Activated CD8-positive, alpha-beta T cell treated with anti-CD3 and anti-CD28 coated beads, Interleukin-2, amount 10 ng/mL, durations not matched to agents 7 days and 5 days (primary cell): ENCODE measurements at regions not wholly inside any gene's neighbourhood (a gene's known extent, or its start where the extent isn't known, plus 50 kb on each side); places are given as distances from the start of the nearest gene placed in this dataset.

Source experiments
- ATAC-seq: fragments of 150-1000 bp; cut with Tn5 transposase; one replicate; pipeline ENCODE4 v1.10.0; 2021; ENCODE audit warnings: moderate library complexity
- CTCF ChIA-PET: fragments of 350-600 bp; sonication (Branson Sonifier 250); formaldehyde crosslinking; loops from one replicate; lab custom pipeline; 2021; ENCODE audit warnings: antibody characterized with exemption; lab: Charles Lee
- POLR2A ChIA-PET: fragments of 350-600 bp; sonication (Branson Sonifier 250); formaldehyde crosslinking; loops from one replicate; lab custom pipeline; 2021; ENCODE audit warnings: antibody characterized with exemption; lab: Charles Lee
- DNase-seq: peaks from one replicate; pipeline ENCODE4 v3.0.0-alpha.2; 2020
- H3K27ac Mint-ChIP-seq: one replicate; pipeline ENCODE4 v1.8.0; 2021; ENCODE audit warnings: mild to moderate bottlenecking, mixed read lengths
- H3K27me3 Mint-ChIP-seq: one replicate; pipeline ENCODE4 v1.8.0; 2021; ENCODE audit warnings: low read depth, mixed read lengths
- H3K36me3 Mint-ChIP-seq: one replicate; pipeline ENCODE4 v1.8.0; 2021; ENCODE audit warnings: low read depth, mixed read lengths
- H3K4me1 Mint-ChIP-seq: one replicate; pipeline ENCODE4 v1.8.0; 2021; ENCODE audit warnings: low read depth, mixed read lengths
- H3K4me3 Mint-ChIP-seq: one replicate; pipeline ENCODE4 v1.8.0; 2021; ENCODE audit warnings: mild to moderate bottlenecking, mixed read lengths
- H3K9me3 Mint-ChIP-seq: one replicate; pipeline ENCODE4 v1.8.0; 2022; ENCODE audit warnings: mixed read lengths; ENCODE audit not compliant: insufficient read depth

GRCh38 chr10:131427281-131427680 is 115.8 kb upstream of the TCERG1L start:
- Mint-ChIP-seq H3K4me3 (no peak overlapping the region), H3K27me3 (no peaks in the 10 kb centered on the region), H3K36me3 (no peaks in the 10 kb centered on the region), H3K4me1 (no peaks in the 10 kb centered on the region), H3K9me3 (no peaks in the 10 kb centered on the region), H3K27ac (no peak overlapping the region)
- DNase-seq (no peak), ATAC-seq (no peak)
- POLR2A ChIA-PET, result no interaction called here
- CTCF ChIA-PET, result no interaction called here

GRCh38 chr10:131427901-131428300 is 116.4 kb upstream of the TCERG1L start:
- CTCF ChIA-PET, result no interaction called here
- Mint-ChIP-seq H3K36me3 (no peaks in the 10 kb centered on the region), H3K27me3 (no peaks in the 10 kb centered on the region), H3K4me3 (no peak overlapping the region), H3K9me3 (no peaks in the 10 kb centered on the region), H3K4me1 (no peaks in the 10 kb centered on the region), H3K27ac (no peak overlapping the region)
- POLR2A ChIA-PET, result no interaction called here
- DNase-seq, result no peak
- ATAC-seq, result no peak

- ATAC-seq (no peak), DNase-seq (no peak)
- Mint-ChIP-seq H3K27me3 (no peaks in the 10 kb centered on the region), H3K4me3 (no peak overlapping the region), H3K27ac (no peak overlapping the region), H3K36me3 (no peaks in the 10 kb centered on the region), H3K9me3 (no peaks in the 10 kb centered on the region), H3K4me1 (no peaks in the 10 kb centered on the region)
- ChIA-PET POLR2A (no interaction called here), CTCF (no interaction called here)
Measured at GRCh38 chr10:131429141-131429540, 117.6 kb upstream of the TCERG1L start.

GRCh38 chr10:131429942-131430341 is 118.4 kb upstream of the TCERG1L start:
- no peak for ATAC-seq
- POLR2A ChIA-PET, result no interaction called here
- CTCF ChIA-PET, result no interaction called here

GRCh38 chr10:131430716-131431412 is 119.3 kb upstream of the TCERG1L start:
- ATAC-seq (no peak), DNase-seq (no peak)
- H3K9me3 Mint-ChIP-seq, result no peaks in the 10 kb centered on the region
- POLR2A ChIA-PET, result no interaction called here
- no peaks in the 10 kb centered on the region for H3K4me1 Mint-ChIP-seq
- CTCF ChIA-PET, result no interaction called here
- H3K36me3 Mint-ChIP-seq, result no peaks in the 10 kb centered on the region
- H3K4me3 Mint-ChIP-seq, result no peak overlapping the region
- H3K27me3 Mint-ChIP-seq, result no peaks in the 10 kb centered on the region
- H3K27ac Mint-ChIP-seq, result no peak overlapping the region

More at GRCh38 chr10:131429942-131430341, 118.4 kb upstream of the TCERG1L start:
- Mint-ChIP-seq H3K27me3 (no peaks in the 10 kb centered on the region), H3K4me1 (no peaks in the 10 kb centered on the region), H3K36me3 (no peaks in the 10 kb centered on the region), H3K4me3 (no peak overlapping the region), H3K27ac (no peak overlapping the region), H3K9me3 (no peaks in the 10 kb centered on the region)
- no peak for DNase-seq

- H3K4me1 Mint-ChIP-seq, result no peaks in the 10 kb centered on the region
- DNase-seq (no peak), ATAC-seq (no peak)
- H3K4me3 Mint-ChIP-seq, result no peak overlapping the region
- ChIA-PET POLR2A (no interaction called here), CTCF (no interaction called here)
- H3K27me3 Mint-ChIP-seq, result no peaks in the 10 kb centered on the region
- H3K9me3 Mint-ChIP-seq, result no peaks in the 10 kb centered on the region
- H3K27ac Mint-ChIP-seq, result no peak overlapping the region
- no peaks in the 10 kb centered on the region for H3K36me3 Mint-ChIP-seq
Measured at GRCh38 chr10:131431533-131431932, 120.0 kb upstream of the TCERG1L start.

GRCh38 chr10:131431978-131432690 is 120.6 kb upstream of the TCERG1L start:
- ChIA-PET CTCF (no interaction called here), POLR2A (no interaction called here)
- H3K4me1 Mint-ChIP-seq, result no peaks in the 10 kb centered on the region
- no peak for ATAC-seq
- H3K27ac Mint-ChIP-seq, result no peak overlapping the region
- H3K27me3 Mint-ChIP-seq, result no peaks in the 10 kb centered on the region
- no peak overlapping the region for H3K4me3 Mint-ChIP-seq
- DNase-seq, result no peak
- no peaks in the 10 kb centered on the region for H3K36me3 Mint-ChIP-seq
- no peaks in the 10 kb centered on the region for H3K9me3 Mint-ChIP-seq

- ChIA-PET CTCF (no interaction called here), POLR2A (no interaction called here)
- no peak overlapping the region for H3K27ac Mint-ChIP-seq
- no peaks in the 10 kb centered on the region for H3K4me1 Mint-ChIP-seq
- ATAC-seq (no peak), DNase-seq (no peak)
- H3K27me3 Mint-ChIP-seq, result no peaks in the 10 kb centered on the region
- H3K4me3 Mint-ChIP-seq, result no peak overlapping the region
- H3K36me3 Mint-ChIP-seq, result no peaks in the 10 kb centered on the region
- H3K9me3 Mint-ChIP-seq, result no peaks in the 10 kb centered on the region
Measured at GRCh38 chr10:131433568-131433967, 122.0 kb upstream of the TCERG1L start.

- ChIA-PET CTCF (no interaction called here), POLR2A (no interaction called here)
- DNase-seq, result no peak
- Mint-ChIP-seq H3K4me3 (no peak overlapping the region), H3K27ac (no peak overlapping the region), H3K4me1 (no peaks in the 10 kb centered on the region), H3K36me3 (no peaks in the 10 kb centered on the region), H3K9me3 (no peaks in the 10 kb centered on the region), H3K27me3 (no peaks in the 10 kb centered on the region)
- ATAC-seq, result no peak
Measured at GRCh38 chr10:131435232-131435631, 123.7 kb upstream of the TCERG1L start.

- no peak for ATAC-seq
- POLR2A ChIA-PET, result no interaction called here
- DNase-seq, result no peak
Measured at GRCh38 chr10:131435760-131436457, 124.4 kb upstream of the TCERG1L start.

GRCh38 chr10:131436458-131436857 is 124.9 kb upstream of the TCERG1L start:
- no peaks in the 10 kb centered on the region for H3K27me3 Mint-ChIP-seq
- H3K4me3 Mint-ChIP-seq, result no peak overlapping the region
- H3K4me1 Mint-ChIP-seq, result no peaks in the 10 kb centered on the region
- H3K27ac Mint-ChIP-seq, result no peak overlapping the region
- ChIA-PET POLR2A (no interaction called here), CTCF (no interaction called here)
- H3K9me3 Mint-ChIP-seq, result no peaks in the 10 kb centered on the region
- no peak for ATAC-seq
- no peak for DNase-seq
- H3K36me3 Mint-ChIP-seq, result no peaks in the 10 kb centered on the region

More at GRCh38 chr10:131435760-131436457, 124.4 kb upstream of the TCERG1L start:
- CTCF ChIA-PET, result no interaction called here
- Mint-ChIP-seq H3K9me3 (no peaks in the 10 kb centered on the region), H3K4me1 (no peaks in the 10 kb centered on the region), H3K4me3 (no peak overlapping the region), H3K36me3 (no peaks in the 10 kb centered on the region), H3K27ac (no peak overlapping the region), H3K27me3 (no peaks in the 10 kb centered on the region)
